HS-5 (cell line): ENCODE measurements at regions not wholly inside any gene's neighbourhood (a gene's known extent, or its start where the extent isn't known, plus 50 kb on each side); places are given as distances from the start of the nearest gene placed in this dataset.
"Not testable (repeated sequence)": the region's sequence is repeated elsewhere in the genome, so short reads cannot be mapped to it uniquely, and the experiment has no call there.

Source experiments
- DNase-seq: peaks from one replicate; pipeline ENCODE4 v3.0.0-alpha.2; 2012; ENCODE audit warnings: low read depth

DNA sequence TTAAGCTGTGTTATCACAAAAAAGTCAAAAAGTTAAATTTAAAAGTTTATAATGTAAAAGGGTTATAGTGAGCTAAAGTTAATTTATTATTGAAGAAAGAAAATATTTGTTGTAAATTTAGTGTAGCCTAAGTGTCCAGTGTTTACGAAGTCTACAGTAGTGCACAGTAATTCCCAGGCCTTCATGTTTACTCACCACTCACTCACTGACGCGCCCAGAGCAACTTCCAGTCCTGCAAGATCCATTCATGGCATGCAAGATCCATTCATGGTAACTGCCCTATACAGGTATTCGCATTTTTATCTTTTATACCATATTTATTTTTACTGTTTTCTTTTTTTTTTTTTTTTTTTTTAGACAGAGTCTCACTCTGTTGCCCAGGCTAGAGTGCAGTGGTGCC lies 69.5 kb downstream of the TPRA1 start:
- no peak for DNase-seq

DNA sequence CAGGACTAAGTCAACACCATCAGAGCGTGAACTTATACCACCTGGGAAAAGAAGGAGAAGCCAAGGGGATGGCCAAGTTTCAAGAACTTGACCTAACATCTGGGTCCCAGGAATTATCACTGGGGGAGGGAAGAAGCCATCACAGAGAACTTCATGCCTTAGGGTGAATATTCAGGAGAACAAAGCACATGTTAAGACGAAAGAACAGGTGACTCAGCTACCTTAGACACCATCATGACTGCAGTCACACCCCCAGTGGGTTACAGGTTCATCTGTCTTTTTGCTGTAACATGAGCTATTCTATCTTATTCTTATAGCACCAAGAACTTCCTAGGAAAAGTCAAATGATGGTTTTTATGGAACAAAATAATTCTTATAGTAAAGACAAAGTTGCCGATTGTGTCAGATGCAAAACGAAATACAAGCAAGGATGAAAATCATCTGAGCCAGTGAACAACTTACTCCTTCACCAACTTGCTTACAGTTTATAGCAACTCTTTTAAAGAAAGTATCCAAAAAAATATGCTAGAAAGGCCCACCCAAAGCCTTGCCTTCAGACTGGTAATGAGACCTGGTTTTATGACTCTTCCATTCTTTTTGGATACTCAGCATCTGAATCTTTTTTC lies 72.0 kb downstream of the TPRA1 start:
- no peak for DNase-seq

DNA sequence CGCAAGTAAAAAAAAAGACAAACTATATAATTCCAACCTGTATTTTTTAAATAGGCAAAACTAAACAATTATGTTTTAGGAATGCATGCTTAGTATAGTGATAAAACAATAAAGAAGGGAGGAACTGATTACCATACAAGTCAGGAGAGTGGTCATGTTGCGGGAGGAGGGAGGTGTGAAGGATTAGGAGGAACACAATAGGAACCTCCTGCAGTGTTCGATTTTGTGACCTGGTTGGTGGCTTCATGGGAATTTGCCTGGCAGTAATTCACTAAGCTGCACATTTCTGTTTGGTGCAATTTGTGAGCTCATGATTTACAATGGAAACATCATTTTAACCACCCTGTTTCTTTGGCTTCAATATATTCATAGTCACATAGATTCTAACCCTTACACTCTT lies 78.3 kb downstream of the TPRA1 start:
- no peak for DNase-seq

DNA sequence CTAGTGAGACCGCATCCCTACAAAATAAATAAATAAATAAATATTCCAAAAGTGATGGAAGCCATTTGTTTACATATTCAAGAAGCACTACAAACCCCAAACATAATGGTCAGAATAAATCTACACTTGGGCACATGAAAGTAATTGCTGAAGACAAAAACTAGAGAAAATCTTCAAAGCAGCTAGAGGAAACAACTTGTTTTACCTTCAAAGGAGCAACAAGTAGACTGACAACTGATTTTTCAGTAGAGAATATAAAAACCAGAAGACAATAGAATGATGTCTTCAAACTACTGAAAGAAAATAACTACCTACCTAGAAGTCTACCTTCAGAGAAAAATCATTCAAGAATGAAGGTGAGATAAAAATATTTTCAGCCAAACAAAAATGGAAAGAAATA lies 89.4 kb downstream of the TPRA1 start:
- no peak for DNase-seq

DNA sequence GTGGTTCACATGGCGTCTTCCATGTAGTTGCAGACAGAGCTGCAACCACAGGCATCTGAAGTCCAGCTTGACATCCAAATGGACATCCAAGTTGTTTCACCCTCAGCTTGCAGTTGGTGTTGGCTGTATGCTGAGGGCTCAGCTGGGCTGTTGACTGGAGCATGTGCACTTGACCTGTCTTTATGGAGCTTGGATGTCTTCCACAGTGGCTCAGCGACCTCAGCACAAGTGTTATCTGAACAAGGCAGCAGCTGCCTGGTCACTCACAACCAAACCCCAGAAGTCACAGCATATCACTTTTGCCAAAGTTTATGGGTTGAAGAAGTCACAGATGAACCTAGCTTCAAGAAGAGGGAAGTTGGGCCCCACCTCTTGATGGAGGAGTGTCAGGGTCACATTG lies 92.9 kb downstream of the TPRA1 start:
- no peak for DNase-seq

DNA sequence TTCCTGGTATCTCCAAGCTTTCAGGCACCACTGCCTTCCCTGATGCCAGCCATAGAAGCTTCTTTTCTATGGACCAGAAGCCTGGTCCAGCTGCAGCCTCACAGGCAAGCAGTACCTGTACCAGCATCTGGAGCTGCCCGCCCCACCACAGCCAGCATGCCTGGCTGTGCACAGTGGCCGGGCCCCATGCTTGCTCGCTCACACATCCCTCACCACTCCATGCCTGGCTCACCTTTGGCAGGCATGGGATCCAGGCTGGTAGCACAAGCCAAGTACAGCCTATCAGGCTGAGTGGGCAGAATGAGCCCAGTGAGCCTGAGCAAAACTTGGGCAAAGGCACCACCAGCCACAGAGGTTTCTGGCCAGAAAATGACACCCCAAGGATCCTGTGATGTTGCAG lies 93.4 kb downstream of the TPRA1 start:
- DNase-seq: no peak

DNA sequence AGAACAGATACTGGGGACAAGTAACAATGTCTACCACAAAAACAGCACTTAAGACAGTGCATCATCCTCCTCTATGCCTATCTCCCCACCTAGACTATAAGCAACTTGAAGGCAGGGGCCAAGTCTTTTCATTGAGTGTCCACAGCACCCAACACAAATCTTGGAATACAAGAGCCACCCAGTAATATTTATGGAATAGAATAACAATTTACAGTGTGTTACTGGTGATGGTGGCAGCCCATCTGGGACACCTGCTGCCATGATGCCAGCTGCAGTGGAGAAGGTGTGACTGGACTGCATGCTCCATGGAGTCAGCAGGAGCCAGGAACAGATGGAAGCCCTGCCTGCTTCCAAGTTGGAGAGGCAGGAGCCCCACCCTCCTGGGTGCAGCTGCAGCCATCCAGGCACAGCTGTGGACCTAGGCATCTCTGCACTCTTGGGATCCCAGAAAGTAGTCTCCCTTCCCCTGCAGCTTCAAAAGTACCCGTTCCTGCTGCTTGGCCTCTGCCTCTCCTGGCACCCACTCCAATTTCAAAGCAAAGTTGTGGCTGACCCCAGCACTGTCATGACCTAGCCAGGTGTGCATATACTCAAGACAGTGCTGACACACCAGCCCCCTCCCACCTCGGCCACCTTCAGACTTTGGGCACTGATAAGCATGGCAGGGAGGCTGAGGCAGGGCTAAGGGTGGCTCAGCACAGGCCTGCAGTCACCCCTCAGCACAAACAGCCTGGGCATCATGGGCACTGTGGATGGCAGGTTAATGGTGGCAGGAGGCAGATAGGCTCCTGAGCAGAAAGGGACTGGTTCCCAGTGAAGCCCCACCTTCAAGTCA lies 94.5 kb downstream of the TPRA1 start:
- no peak for DNase-seq

DNA sequence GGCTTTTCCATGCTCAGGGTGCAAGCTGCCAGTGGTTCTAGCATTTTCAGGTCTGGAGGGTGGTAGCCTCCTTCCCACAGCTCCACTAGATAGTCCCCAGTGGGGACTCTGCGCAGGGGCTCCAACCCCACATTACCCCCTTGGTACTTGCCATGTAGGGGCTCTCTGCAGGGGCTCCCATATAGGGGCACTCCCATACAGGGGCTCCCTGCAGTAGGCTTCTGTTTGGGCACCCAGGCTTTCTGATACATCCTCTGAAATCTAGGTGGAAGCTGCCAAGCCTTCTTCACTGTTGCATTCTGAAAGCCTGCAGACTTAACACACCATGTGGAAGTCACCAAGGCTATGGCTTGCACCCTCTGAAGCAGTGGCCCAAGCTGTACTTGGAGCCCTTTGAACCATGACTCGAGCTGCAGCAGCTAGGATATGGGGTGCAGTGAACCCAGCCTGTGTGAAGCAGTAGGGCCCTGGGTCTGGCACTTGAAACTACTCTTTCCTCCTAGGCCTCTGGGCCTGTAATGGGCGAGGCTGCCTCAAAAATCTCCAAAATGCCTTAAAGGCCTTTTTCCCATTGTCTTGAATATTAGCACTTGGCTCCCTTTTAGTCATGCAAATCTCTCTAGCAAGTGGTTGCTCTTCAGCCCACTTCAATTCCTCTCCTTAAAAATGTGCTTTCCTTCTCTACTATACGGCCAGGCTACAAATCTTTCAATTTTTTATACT lies 96.4 kb downstream of the TPRA1 start:
- no peak for DNase-seq

DNA sequence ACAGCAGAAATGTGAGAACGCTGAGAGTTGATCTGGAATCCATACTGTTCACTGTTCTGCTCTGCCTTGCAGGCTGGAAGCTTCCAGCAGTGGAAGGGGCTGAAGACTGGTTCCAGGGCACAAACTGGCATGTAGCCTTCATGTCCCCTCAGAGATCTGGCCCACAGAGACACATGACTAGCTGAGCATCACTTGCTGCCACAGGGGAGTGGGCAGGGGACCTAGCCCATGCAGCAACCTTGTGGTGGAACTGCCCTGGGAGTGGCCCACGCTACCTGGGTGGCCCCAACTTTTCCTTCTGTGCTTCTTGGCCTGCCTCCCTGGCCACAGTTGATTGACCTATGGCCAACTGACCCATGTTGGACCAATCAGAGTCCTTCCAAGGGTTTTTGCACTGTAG lies 98.1 kb downstream of the TPRA1 start:
- no peak for DNase-seq

DNA sequence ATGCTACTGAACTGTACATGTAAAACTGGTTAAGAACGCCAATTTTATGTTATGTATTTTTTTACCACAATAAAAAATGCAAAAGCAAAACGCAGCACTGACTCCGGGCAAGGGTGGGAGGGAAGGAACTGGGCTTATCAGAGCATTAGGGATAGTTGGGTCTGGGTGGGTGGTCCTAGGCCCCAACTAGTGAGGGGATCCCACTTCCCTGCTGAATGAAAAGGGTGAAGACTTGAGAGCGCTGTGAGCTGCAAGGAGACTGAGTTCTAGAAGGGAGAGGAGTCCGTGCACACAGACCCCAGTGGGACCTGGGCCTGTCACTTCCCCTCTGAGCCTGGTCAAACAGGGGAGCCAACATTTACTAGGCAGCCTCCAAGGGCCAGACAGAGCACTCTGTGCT lies 98.6 kb downstream of the TPRA1 start:
- no peak for DNase-seq

DNA sequence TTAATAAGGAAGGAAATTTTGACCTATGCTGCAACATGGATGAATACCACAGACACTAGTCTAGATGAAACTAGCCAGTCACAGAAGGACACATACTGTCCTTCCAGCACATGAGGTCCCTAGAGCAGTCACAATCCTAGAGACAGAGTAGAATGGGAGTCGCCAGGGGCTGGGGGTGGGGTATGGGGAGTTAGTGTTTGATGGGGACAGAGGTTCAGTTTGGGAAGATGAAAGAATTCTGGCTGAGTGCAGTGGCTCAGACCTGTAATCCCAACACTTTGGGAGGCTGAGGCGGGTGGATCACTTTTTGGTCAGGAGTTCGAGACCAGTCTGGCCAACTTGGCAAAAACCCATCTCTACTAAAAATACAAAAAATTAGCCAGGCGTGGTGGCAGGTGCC lies 99.2 kb downstream of the TPRA1 start:
- no peak for DNase-seq

DNA sequence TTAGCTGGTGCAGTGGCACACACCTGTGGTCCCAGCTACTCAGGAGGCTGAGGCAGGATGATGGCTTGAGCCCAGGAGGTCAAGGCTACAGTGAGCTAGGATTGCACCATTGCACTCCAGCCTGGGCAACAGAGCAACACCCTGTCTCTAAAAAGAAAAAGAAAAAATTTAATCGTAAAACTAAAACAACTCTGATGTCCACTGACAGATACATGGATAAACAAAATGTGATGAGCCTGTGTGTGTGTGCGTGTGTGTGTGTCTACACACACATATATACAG lies 99.6 kb downstream of the TPRA1 start:
- DNase-seq: not testable (repeated sequence)

DNA sequence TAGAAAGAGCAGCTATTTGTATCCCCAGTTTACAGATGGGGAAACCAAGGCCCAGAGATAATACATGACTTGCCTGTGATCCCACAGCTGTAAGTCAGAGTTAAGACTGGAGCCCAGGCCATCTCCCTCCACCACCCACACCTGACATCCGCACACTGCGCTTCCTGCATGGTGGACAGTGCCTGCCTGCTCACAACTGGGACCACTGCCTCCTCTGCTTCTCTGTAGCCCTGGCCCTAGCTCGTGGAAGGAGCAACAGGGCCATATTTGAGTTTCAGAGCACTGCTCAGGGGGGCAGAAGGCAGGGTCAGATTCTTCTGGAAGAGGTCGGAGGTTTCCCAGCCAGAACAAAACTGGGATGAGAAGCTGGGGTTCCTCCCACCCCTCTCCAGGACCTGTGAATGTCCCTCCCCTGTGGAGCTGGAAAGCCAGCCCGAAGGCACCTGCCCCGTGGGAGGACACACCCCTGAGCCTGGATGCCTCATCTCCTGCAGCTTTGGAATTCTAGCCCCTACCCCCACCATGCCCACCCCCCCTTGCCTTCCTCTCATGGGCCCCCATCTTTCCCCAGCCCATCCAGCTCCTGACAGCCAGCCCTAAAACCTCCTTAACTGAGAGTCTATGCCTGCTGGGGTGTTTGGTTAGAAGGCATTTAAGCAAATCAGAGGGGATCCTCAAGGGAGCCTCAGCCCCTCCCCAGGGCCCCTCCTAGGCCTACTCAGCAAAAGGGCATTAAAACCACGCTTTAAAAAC lies 100.1 kb downstream of the TPRA1 start:
- DNase-seq: no peak

DNA sequence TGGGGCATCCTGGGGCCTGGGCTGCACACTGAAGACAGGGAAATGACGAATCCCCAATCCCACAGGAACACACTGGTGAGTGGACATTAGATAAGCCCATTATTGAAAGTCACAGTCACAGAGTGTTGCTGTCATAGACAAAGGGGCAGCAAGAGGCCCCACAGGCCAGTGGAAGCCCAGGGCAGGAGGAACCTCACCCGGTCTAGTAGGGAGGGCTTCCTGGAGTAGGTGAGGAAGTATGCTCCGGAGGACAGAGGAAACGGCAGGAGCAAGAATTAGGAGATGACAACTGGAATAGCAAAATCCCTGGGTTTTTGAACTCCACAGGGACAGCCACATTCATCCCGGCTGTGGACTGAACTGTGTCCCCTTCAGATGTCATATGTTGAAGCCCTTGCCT lies 101.2 kb downstream of the TPRA1 start:
- DNase-seq: no peak

DNA sequence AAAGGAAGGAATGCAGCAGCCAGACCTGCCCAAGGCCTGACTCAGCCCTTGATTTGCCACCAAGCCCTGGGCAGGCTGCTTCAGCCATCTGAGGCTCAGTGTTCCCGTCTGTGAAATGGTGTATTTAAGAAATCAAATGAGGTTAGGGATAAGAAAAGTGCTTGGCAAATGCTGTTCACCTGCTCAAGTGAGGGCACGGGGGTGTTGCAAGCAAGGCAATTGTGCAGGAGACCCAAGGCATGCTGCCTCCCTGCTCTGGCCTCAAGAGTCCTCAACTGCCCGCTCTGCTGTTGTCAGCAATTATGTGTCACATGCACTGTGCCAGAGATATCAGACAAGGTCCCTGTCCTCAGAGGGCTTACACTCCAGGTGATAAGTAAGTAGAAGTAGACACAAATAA lies 101.8 kb downstream of the TPRA1 start:
- DNase-seq: no peak

DNA sequence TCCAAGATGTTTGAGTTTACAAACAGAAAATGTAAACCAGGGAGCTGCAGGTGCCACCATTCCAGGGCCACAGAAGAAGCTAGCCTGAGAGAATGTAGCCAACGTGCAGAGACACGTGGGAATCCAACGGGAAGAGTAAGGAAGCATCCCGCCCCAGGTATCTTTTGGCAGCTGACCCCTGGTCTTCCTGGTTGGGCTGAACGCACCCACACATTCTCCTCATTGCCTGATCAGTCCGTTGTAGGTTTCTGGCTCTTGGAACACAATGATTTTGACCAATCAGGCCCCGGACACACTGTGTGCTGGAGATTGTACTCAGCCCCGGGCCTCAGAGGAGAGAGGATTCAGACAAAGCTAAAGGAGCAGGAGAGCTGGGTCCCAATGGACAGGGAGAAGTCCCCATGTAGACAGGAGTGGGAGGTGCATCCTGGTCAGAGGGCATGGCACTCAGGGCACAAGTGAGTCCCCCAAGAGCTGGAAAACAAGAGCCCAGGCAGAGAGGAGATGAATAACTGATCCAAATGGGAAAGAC lies 102.3 kb downstream of the TPRA1 start:
- no peak for DNase-seq

DNA sequence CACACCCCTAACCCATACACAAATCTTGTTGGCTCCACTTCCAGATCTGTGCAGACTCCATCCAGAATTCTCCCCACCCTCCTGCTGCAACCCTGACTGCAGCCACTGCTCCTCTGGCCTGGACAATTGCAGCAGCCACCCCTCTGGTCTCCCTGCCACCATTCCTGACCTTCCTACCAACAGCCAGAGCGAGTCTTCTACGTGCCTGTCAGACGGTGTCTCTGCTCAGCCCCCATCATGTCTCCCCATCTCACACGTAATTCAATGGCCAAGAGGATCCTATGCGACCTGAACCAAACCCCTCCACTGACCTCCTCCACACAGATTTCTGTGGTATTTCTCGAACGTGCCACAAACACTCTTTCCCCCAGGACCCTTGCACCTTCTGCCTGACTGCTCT lies 103.3 kb downstream of the TPRA1 start:
- no peak for DNase-seq

DNA sequence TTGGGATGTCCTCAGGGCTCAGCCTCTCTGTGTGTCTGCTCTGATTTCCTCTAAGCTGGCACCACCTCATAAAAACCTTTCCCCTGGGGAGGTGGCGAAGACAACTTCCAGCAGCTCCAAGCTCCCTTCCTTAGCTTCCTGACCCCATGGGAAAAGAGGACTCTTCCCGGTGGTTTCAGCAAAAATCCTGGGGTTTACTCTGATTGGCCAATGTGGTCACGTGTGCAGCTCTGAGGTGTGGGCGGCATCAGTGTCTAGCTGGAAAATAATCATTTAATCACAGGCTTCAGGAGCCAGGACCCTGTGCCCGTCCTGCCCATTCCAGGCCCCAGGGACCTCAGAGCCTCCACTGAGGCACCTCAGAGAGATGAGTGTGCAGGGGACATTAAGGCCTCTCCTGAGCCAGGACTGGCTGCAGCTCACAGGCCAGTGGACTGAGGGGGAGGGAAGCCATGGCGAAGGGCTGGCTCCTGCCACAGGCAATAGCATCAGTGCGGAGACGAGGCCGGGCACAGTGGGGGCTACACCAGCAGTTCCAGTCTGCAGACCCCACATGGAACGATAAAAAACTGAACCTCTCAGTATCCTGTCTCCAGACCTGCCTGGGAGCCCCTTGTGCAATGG lies 104.1 kb downstream of the TPRA1 start:
- no peak for DNase-seq

DNA sequence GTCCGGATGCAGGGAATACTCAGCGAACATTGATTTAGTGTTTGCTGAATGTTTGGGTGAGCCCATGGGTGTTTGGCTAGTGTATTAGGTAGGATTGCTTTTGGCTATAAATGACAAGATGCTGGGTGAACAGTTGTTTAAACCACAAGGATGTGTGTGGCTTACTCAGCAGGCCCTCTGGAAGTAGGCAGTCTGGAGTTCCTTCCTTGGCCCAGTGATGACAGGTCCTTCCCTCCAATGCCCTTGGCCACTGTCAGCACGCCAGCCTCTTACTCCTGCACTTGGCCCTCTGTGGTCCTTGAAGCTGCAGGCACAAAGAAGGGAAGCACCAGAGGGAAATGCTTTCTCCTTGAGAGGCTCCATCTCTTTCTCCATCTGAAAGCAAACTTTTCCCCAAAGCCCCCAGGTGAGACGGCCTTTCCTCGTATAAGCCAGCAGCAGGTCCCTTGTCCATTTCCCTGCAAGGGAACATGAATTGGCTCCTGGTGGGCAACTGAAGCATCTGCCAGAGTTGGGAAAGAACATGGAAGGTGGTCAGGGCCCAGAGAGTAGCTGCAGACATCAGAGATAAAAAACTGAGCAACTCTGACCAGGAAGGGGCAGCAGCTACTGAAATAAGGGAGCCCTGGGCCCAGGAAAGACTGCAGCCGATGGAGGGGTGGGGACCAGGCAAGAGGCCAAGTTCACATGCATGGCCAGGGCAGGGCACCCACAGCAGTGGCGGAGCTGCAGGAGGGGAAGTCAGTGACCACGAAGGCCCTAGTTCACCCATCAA lies 105.0 kb downstream of the TPRA1 start:
- DNase-seq: no peak

DNA sequence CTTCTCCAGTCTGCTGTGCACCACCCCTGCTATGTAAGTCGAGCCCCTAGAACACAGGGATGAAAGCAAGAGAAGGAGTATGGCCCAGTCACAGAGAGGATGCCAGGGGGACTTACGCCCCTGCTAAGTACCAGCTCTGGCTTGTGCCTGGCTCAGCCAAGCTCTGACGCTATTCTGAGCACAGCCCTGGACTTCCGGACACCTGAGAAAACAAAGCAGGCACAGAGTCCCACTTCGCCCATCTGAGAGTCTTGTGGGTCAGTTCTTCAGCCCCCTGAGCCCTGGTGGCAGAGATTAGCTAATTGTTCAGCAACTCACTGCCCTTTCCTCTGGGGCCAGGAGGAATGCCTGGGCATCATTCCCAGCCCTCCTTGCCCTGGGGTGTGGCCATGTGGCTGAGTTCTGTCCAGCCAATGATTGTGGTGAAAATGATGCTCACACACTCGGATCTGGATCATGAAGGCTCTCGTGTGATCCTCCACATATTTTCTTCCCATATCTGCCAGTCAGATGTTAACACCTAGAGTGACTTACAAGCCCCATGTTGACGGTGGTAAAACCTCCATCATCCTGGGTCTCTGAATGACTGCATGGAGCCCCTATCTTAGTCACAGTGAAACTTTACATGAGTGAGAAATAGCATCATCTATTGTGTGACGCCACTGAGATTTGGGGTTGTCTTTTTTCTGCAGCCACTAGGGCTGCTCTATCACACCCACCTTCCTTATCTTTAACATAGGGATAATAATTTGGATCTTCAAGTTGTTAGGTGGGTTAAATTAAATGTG lies 105.7 kb downstream of the TPRA1 start:
- no peak for DNase-seq
